AG09319 (cell line): ENCODE measurements at regions not wholly inside any gene's neighbourhood (a gene's known extent, or its start where the extent isn't known, plus 50 kb on each side); places are given as distances from the start of the nearest gene placed in this dataset.

Source experiments
- DNase-seq: peaks from one replicate; pipeline ENCODE4 v3.0.0-alpha.2; 2010; ENCODE audit warnings: low read depth; ENCODE audit errors: extremely low read depth
- TF ChIP-seq, protein P1 (sequence below): IDR thresholded peaks from 2 replicates; pipeline ENCODE4 v1.5.1; 2011; ENCODE audit warnings: low read depth, mild to moderate bottlenecking, inconsistent platforms, low read length, moderate library complexity

GRCh38 chr11:116605543-116606459 lies 167.0 kb downstream of the BUD13 start:
- no peak for DNase-seq
- TF ChIP-seq, protein P1, sequence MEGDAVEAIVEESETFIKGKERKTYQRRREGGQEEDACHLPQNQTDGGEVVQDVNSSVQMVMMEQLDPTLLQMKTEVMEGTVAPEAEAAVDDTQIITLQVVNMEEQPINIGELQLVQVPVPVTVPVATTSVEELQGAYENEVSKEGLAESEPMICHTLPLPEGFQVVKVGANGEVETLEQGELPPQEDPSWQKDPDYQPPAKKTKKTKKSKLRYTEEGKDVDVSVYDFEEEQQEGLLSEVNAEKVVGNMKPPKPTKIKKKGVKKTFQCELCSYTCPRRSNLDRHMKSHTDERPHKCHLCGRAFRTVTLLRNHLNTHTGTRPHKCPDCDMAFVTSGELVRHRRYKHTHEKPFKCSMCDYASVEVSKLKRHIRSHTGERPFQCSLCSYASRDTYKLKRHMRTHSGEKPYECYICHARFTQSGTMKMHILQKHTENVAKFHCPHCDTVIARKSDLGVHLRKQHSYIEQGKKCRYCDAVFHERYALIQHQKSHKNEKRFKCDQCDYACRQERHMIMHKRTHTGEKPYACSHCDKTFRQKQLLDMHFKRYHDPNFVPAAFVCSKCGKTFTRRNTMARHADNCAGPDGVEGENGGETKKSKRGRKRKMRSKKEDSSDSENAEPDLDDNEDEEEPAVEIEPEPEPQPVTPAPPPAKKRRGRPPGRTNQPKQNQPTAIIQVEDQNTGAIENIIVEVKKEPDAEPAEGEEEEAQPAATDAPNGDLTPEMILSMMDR: no peak; the same call in 1 of the 2 replicates

- no peak for DNase-seq
- TF ChIP-seq, protein P1: no peak
Observed at GRCh38 chr11:116603728-116604323, 169.0 kb downstream of the BUD13 start.

DNA sequence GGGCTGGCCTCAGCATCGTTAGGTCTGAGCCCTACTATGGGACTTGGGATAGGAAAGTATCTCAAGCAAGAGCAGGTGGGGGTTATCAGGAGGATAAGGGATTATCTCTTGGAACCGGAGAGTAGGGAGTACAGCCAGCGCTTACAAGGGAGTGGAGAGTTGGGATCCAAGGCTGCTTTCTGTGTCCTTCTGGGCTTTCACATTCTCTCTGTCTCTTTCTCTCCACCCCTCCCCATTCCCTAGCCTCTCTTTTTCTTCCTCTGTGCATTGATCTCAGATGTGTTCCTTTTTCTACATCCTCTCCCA lies 170.2 kb downstream of the BUD13 start:
- TF ChIP-seq, protein P1: no peak

DNA sequence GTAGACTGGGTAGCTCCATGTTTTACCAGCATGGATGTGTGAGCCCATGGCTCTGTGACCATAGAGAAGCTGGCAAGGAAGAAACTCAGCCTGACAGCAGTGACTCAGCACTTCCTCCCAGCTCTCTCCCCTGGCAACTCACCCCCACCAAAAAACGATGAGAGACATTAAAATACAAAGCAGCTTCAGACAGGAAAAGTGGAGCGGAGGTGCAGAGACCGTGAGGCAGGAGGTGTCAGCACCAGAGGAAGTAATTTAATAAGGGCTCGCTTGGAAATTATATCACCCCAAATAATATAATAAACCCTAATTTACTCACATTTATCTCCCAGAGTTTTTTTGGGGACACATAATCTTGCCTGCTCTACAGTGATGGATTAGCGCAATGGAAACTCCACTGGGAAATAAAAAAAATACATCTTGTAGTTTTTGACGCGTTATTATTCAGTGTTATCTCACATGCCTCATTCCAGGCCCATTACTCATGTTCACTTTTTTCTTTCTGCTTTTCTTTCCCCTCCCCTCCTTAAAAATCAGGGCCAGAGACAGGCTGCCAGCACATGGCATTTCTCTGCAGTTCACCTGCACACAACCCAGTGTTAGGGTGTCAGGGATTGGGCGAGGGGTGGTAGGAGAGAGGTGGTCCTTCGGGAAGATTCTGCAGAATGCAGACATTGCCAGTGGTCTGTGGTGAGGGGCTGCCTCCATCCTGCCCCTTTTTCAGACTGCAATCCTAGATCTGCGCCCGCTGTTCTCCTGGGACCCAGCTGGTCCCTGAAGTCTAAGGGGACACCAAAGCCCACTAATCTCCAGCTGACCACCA lies 170.8 kb downstream of the BUD13 start:
- no peak for DNase-seq
- TF ChIP-seq, protein P1: no peak

More for the DNA sequence above, 170.2 kb downstream of the BUD13 start:
- no peak for DNase-seq

DNA sequence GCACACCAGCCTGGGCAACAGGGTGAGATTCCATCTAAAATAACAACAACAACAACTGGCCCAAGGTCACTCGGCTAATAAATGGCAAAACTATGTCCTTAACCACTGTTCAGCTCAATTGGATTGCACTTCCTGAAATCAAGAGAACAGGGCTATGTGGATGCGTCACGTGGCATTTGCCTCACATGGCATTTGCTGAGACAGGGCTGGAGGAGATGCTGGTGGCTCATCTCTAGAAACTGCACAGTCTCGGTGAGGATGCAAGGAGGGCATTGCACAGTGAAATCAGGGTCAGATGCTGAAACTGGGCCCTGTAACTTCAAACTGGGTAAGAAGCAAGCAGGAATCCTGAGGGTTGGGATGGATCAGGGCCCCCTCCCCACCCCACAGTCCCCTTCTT lies 171.9 kb downstream of the BUD13 start:
- DNase-seq: no peak
- TF ChIP-seq, protein P1: no peak

DNA sequence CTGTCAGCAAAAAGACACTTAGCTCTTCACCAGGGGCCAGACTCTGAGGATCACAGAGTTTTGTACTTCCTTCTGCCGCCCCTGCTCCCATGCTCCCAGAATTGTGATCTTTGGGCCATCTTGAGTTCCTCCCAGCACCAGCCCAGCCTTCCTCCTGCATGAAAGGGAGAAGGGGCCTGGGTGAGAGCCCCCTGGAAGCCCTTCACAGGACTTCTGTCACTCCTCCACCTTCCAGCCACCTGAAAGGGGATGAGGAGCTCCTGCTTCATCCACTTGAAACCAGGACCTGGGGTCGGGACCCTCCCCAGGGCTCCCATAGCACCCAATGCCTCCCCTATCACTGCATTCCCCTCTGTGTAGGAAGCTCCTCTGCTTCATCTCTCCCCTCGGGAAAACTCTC lies 174.2 kb downstream of the BUD13 start:
- TF ChIP-seq, protein P1: no peak
- DNase-seq: no peak
